Neutrophil (primary cell): ENCODE measurements at regions not wholly inside any gene's neighbourhood (a gene's known extent, or its start where the extent isn't known, plus 50 kb on each side); places are given as distances from the start of the nearest gene placed in this dataset.

Experiments
- H3K27ac ChIP-seq: fragments of 200-600 bp; sonication (generic); 2 replicates; pipeline ENCODE4 v1.5.1; 2016; ENCODE audit warnings: mild to moderate bottlenecking, moderate library complexity
- H3K27me3 ChIP-seq: fragments of 200-600 bp; sonication (generic); 2 replicates; pipeline ENCODE4 v1.6.0; 2016; ENCODE audit warnings: mild to moderate bottlenecking
- H3K36me3 ChIP-seq: fragments of 200-600 bp; sonication (generic); 2 replicates; pipeline ENCODE4 v1.5.1; 2017
- H3K4me1 ChIP-seq, 2 experiments: fragments of 200-600 bp in 1 of 2; sonication (generic) in 1 of 2; 1 replicate in 1 of 2; 2 replicates in 1 of 2; pipeline versions ENCODE4 v1.5.1 to v1.6.1; 2013 to 2016; ENCODE audit warnings: low read depth in 1 of 2, low read length in 1 of 2, mild to moderate bottlenecking in 1 of 2, moderate library complexity in 1 of 2; ENCODE audit not compliant: control insufficient read depth in 1 of 2, insufficient read depth in 1 of 2
- H3K4me3 ChIP-seq, 2 experiments: fragments of 200-600 bp in 1 of 2; sonication (generic) in 1 of 2; 1 replicate in 1 of 2; 2 replicates in 1 of 2; pipeline ENCODE4 v1.5.1; 2013 to 2016; ENCODE audit warnings: low read depth in 1 of 2, low read length in 1 of 2, mild to moderate bottlenecking in 1 of 2, moderate library complexity in 1 of 2
- H3K9me3 ChIP-seq: fragments of 200-600 bp; sonication (generic); 2 replicates; pipeline ENCODE4 v1.5.1; 2016
- CTCF ChIP-seq: fragments of 200-600 bp; sonication (generic); IDR thresholded peaks from 2 replicates; pipeline ENCODE4 v1.5.1; 2016; ENCODE audit warnings: antibody characterized with exemption

- H3K27me3 ChIP-seq = no peaks in the 10 kb centered on the region
- H3K36me3 ChIP-seq = no peaks in the 10 kb centered on the region
- no peaks in the 10 kb centered on the region for H3K4me1 ChIP-seq
- no peak overlapping the region for H3K4me3 ChIP-seq
- H3K27ac ChIP-seq = no peak overlapping the region
- no peak for TF ChIP-seq CTCF
- H3K9me3 ChIP-seq = no peaks in the 10 kb centered on the region
Measured at GRCh38 chr15:94943888-94944287, 712.5 kb downstream of the MCTP2 start.

GRCh38 chr15:94951538-94951937, 720.2 kb downstream of the MCTP2 start:
- TF ChIP-seq CTCF = no peak
- Histone ChIP-seq H3K4me1 (no peaks in the 10 kb centered on the region), H3K9me3 (peaks cover 2% of the 10 kb centered on the region), H3K4me3 (no peak overlapping the region), H3K36me3 (no peaks in the 10 kb centered on the region), H3K27me3 (no peaks in the 10 kb centered on the region), H3K27ac (no peak overlapping the region)

GRCh38 chr15:94963953-94964352, 732.6 kb downstream of the MCTP2 start:
- H3K4me3 ChIP-seq = no peak overlapping the region
- TF ChIP-seq CTCF = no peak
- H3K36me3 ChIP-seq = no peaks in the 10 kb centered on the region
- H3K9me3 ChIP-seq = no peaks in the 10 kb centered on the region
- H3K4me1 ChIP-seq = no peaks in the 10 kb centered on the region
- H3K27me3 ChIP-seq = no peaks in the 10 kb centered on the region
- no peak overlapping the region for H3K27ac ChIP-seq

- H3K27me3 ChIP-seq = no peaks in the 10 kb centered on the region
- no peaks in the 10 kb centered on the region for H3K9me3 ChIP-seq
- H3K36me3 ChIP-seq = no peaks in the 10 kb centered on the region
- TF ChIP-seq CTCF = no peak
- H3K27ac ChIP-seq = no peak overlapping the region
- H3K4me3 ChIP-seq = no peak overlapping the region
- H3K4me1 ChIP-seq = no peaks in the 10 kb centered on the region
Measured at GRCh38 chr15:94965593-94965992, 734.2 kb downstream of the MCTP2 start.

- no peak for TF ChIP-seq CTCF
- Histone ChIP-seq H3K9me3 (no peaks in the 10 kb centered on the region), H3K4me1 (no peaks in the 10 kb centered on the region), H3K27ac (no peak overlapping the region), H3K27me3 (no peaks in the 10 kb centered on the region), H3K36me3 (no peaks in the 10 kb centered on the region), H3K4me3 (no peak overlapping the region)
Measured at GRCh38 chr15:94968133-94968532, 736.8 kb downstream of the MCTP2 start.

GRCh38 chr15:94970096-94970495, 738.7 kb downstream of the MCTP2 start:
- Histone ChIP-seq H3K4me3 (no peak overlapping the region), H3K36me3 (no peaks in the 10 kb centered on the region), H3K27ac (no peak overlapping the region), H3K4me1 (no peaks in the 10 kb centered on the region), H3K9me3 (no peaks in the 10 kb centered on the region), H3K27me3 (no peaks in the 10 kb centered on the region)
- TF ChIP-seq CTCF = no peak
